Suprapubic skin (tissue), 4 donors: ENCODE measurements at regions not wholly inside any gene's neighbourhood (a gene's known extent, or its start where the extent isn't known, plus 50 kb on each side); places are given as distances from the start of the nearest gene placed in this dataset.

Source experiments
- DNase-seq, 2 donors: peaks; one replicate each; pipeline ENCODE4 v3.0.0-alpha.2; 2019; ENCODE audit warnings: low spot score in 2 of 2
- H3K27ac ChIP-seq: fragments of 200-600 bp; sonication (generic); one replicate; pipeline ENCODE4 v1.5.1; 2019
- H3K27me3 ChIP-seq: fragments of 200-600 bp; sonication (generic); one replicate; pipeline ENCODE4 v1.5.1; 2019
- H3K36me3 ChIP-seq: fragments of 200-600 bp; sonication (generic); one replicate; pipeline ENCODE4 v1.5.1; 2019
- H3K4me1 ChIP-seq: fragments of 200-600 bp; sonication (generic); one replicate; pipeline ENCODE4 v1.5.1; 2019
- H3K4me3 ChIP-seq: fragments of 200-600 bp; sonication (generic); one replicate; pipeline ENCODE4 v1.5.1; 2019; ENCODE audit warnings: mild to moderate bottlenecking
- H3K9me3 ChIP-seq: fragments of 200-600 bp; sonication (generic); one replicate; pipeline ENCODE4 v1.5.1; 2019
- CTCF ChIP-seq, 2 donors: fragments of 200-600 bp in 1 of 2; fragments of 450-650 bp in 1 of 2; sonication (generic) in 1 of 2; IDR thresholded peaks; one replicate each; pipeline ENCODE4 v1.5.1; 2016 to 2019; ENCODE audit warnings: antibody characterized with exemption in 2 of 2, mild to moderate bottlenecking in 1 of 2, moderate library complexity in 1 of 2
- EP300 ChIP-seq: sonication (generic); formaldehyde crosslinking; IDR thresholded peaks from one replicate; pipeline ENCODE4 v1.6.1; 2017; ENCODE audit warnings: antibody characterized with exemption
- POLR2A ChIP-seq, 2 donors: fragments of 450-650 bp; IDR thresholded peaks; one replicate each; pipeline ENCODE4 v1.6.1; 2017; ENCODE audit warnings: antibody characterized with exemption in 2 of 2, mild to moderate bottlenecking in 2 of 2, moderate library complexity in 2 of 2
- POLR2AphosphoS5 ChIP-seq, 3 donors: sonication (generic); formaldehyde crosslinking; IDR thresholded peaks; one replicate each; pipeline ENCODE4 v1.6.1; 2017; ENCODE audit warnings: antibody characterized with exemption in 3 of 3
- WGBS: methylation state at CpG from one replicate; pipeline ENCODE4 v1.1.5; 2018; 5-methylcytosine and 5-hydroxymethylcytosine counted together

DNA sequence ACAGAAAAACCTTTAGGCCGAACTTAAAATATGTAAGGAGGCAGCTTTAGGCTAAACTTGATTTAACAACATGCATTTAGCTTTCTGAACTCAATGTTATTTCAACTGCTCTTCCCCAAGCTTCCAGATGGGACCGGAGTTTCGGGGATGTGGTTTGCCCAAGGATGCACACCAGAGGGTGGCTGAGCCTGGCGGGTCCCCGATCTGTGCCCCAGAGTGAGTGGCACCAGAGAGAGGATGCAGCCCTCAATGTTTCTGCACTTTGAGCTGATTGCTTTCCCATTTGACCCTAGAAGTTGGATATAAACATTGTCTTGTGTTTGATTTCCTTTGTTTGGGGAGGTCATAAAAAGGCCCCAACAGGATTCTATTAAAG, 348.0 kb upstream of the TNRC6C start:
- H3K36me3 ChIP-seq, result no peaks in the 10 kb centered on the region
- peaks cover 35% of the 10 kb centered on the region for H3K4me1 ChIP-seq
- H3K9me3 ChIP-seq, result no peaks in the 10 kb centered on the region
- H3K4me3 ChIP-seq, result peak overlapping the region; percentile 8
- WGBS, result 43% methylated on average over 5 of the region's 5 CpGs
- peaks cover 6% of the 10 kb centered on the region for H3K27me3 ChIP-seq
- peak in 1 of 2 donors; percentile 65 for DNase-seq
- no peak for TF ChIP-seq POLR2AphosphoS5 (IDR thresholded peaks at IDR 0.05)
- no peak for TF ChIP-seq EP300
- no peak for TF ChIP-seq CTCF (IDR thresholded peaks at IDR 0.05)
- TF ChIP-seq POLR2A (IDR thresholded peaks at IDR 0.05), result no peak
- H3K27ac ChIP-seq, result peak overlapping the region; percentile 69

DNA sequence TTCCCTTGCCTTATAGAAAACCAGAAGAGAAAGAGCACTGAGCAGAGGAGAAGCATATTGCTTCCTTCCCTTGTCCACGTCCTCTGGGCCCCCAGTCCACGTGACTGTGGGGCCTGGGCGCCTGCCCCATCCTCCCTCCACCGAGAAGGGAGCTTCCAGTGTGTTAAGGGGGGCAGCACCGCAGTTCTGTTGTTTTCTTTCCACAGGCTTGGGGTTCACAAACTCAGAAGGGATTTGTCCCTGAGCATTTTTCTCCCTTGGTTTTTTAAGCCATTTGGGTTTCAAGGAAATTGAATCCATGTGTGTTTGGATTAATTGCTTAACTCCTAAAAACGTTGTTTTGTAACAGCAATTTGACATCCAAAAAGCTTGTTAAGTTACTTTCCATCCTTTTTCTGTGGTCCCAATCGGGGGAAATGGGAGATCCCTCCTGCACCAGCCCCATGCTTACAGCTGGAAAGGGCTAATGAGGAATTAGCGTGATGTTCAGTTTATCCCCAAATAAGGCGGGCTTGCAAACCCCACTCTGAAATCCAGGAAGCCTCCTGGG, 347.5 kb upstream of the TNRC6C start:
- Histone ChIP-seq H3K4me1 (peaks cover 41% of the 10 kb centered on the region), H3K36me3 (no peaks in the 10 kb centered on the region), H3K9me3 (no peaks in the 10 kb centered on the region), H3K27ac (peak overlapping the region; percentile 69), H3K27me3 (peaks cover 6% of the 10 kb centered on the region), H3K4me3 (no peak overlapping the region)
- DNase-seq, result peak in 1 of 2 donors; percentile 74
- TF ChIP-seq EP300 (no peak), CTCF (IDR thresholded peaks at IDR 0.05) (no peak), POLR2AphosphoS5 (IDR thresholded peaks at IDR 0.05) (no peak), POLR2A (IDR thresholded peaks at IDR 0.05) (no peak)
- whole genome bisulfite sequencing, result 58% methylated on average over 9 of the region's 9 CpGs

DNA sequence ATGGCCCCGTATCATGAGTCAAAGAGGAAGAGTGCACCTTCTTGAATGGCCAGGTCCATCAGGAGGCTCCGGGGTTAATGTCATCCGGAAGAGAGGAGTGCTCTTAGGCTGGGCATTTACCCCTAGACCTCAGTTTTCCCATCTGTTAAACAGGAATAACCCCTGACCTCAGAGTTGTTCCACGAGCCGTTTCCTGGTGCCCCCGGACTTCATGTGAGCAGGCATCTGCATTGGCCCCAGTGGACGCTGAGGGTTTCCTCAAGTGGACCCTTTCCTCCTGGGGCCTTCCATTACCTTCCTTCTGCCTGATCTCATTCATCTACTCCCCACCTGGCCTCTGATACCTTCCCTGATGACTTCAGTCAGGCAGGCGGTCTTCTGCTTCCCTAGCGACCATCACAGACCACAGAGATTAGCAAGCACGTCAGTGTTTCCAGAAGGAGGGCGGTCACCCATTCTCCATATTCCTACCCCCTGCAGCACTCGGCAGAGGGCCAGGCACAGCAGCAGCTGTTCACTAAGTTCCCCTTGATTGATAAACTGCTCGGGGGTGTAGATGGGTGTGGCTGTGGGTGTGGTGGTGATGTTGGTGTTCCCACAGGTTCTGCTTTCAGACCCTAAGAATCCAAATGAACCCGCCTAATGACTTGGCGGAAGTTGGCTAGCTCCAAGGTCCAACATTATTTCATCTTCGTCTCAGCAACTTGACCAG, 346.6 kb upstream of the TNRC6C start:
- H3K4me3 ChIP-seq, result no peak overlapping the region
- H3K27ac ChIP-seq, result no peak overlapping the region
- H3K4me1 ChIP-seq, result peaks cover 42% of the 10 kb centered on the region
- peak in 1 of 2 donors; percentile 44 for DNase-seq
- 80% methylated on average over 13 of the region's 16 CpGs for WGBS
- TF ChIP-seq EP300 (no peak), CTCF (IDR thresholded peaks at IDR 0.05) (no peak), POLR2A (IDR thresholded peaks at IDR 0.05) (no peak), POLR2AphosphoS5 (IDR thresholded peaks at IDR 0.05) (no peak)
- peaks cover 6% of the 10 kb centered on the region for H3K27me3 ChIP-seq
- H3K36me3 ChIP-seq, result no peaks in the 10 kb centered on the region
- no peaks in the 10 kb centered on the region for H3K9me3 ChIP-seq

GRCh38 chr17:77613218-77613617, 345.3 kb upstream of the TNRC6C start:
- peak in 1 of 2 donors; percentile 83 for DNase-seq
- Histone ChIP-seq H3K9me3 (no peaks in the 10 kb centered on the region), H3K4me1 (peaks cover 42% of the 10 kb centered on the region)

More at GRCh38 chr17:77613218-77613617, 345.3 kb upstream of the TNRC6C start:
- no peak for TF ChIP-seq POLR2AphosphoS5 (IDR thresholded peaks at IDR 0.05)
- TF ChIP-seq POLR2A (IDR thresholded peaks at IDR 0.05), result no peak
- TF ChIP-seq EP300, result no peak
- no peak for TF ChIP-seq CTCF (IDR thresholded peaks at IDR 0.05)
- peaks cover 9% of the 10 kb centered on the region for H3K27me3 ChIP-seq
- H3K27ac ChIP-seq, result no peak overlapping the region
- WGBS, result 72% methylated on average over 7 of the region's 7 CpGs
- H3K36me3 ChIP-seq, result no peaks in the 10 kb centered on the region
- no peak overlapping the region for H3K4me3 ChIP-seq
